ENCODE measurements at regions not wholly inside any gene's neighbourhood (a gene's known extent, or its start where the extent isn't known, plus 50 kb on each side); places are given as distances from the start of the nearest gene placed in this dataset.

GRCh38 chr3:187921391-187922074 lies 176.3 kb upstream of the BCL6 start:
- Histone ChIP-seq H3K9me3 (ENCODE audit: control insufficient read depth, low read length) (no peaks in the 10 kb centered on the region), H3K4me1 (no peaks in the 10 kb centered on the region), H3K79me2 (no peaks in the 10 kb centered on the region), H3K4me2 (ENCODE audit: low read length) (no peak overlapping the region), H3K36me3 (ENCODE audit: control insufficient read depth, insufficient read depth, low read length) (no peaks in the 10 kb centered on the region), H3K27me3 (ENCODE audit: control insufficient read depth, insufficient read depth, low read length) (no peaks in the 10 kb centered on the region), H3K27ac (no peak overlapping the region), H3K4me3 (ENCODE audit: low read depth, low read length) (no peak overlapping the region), H2AFZ (no peak overlapping the region), H3K9ac (no peak overlapping the region)
- TF ChIP-seq, protein P1, sequence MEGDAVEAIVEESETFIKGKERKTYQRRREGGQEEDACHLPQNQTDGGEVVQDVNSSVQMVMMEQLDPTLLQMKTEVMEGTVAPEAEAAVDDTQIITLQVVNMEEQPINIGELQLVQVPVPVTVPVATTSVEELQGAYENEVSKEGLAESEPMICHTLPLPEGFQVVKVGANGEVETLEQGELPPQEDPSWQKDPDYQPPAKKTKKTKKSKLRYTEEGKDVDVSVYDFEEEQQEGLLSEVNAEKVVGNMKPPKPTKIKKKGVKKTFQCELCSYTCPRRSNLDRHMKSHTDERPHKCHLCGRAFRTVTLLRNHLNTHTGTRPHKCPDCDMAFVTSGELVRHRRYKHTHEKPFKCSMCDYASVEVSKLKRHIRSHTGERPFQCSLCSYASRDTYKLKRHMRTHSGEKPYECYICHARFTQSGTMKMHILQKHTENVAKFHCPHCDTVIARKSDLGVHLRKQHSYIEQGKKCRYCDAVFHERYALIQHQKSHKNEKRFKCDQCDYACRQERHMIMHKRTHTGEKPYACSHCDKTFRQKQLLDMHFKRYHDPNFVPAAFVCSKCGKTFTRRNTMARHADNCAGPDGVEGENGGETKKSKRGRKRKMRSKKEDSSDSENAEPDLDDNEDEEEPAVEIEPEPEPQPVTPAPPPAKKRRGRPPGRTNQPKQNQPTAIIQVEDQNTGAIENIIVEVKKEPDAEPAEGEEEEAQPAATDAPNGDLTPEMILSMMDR (IDR thresholded peaks at IDR 0.05), result no peak

DNA sequence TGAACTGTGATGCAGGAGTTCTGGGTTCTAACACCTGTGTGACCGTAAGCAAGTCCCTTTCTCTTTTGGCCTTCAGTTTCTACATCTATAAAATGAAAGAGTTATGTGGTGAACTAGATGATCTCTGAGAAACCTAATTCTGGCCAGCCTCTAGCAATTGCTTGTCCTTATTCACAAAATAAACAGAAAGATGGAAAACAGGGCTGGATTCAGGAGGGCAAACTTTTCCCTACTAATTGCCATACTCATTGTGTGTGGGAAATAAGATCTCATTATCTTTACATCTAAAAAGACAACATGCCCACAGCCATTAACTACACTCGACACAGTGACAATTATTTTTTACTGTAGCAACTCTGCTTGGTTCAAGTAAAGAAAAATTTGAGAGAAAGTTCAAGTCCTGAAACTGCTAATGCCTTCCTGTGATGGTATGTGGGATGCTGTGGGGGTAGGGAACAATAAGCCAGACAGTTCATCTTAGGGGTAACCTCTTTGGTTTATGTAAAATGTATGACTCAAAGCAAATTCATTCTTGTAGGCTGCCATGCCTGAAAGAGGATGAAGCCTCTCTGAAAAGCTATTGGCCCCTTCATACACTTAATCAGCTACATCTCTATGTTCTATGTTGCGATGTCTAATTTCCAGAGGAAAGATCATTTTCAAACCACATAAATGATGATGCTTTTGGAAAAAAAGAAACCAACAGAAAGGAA lies 177.6 kb upstream of the BCL6 start:
- no peak overlapping the region for H2AFZ ChIP-seq
- no peak overlapping the region for H3K4me2 ChIP-seq (ENCODE audit: low read length)
- no peaks in the 10 kb centered on the region for H3K79me2 ChIP-seq
- H3K27me3 ChIP-seq (ENCODE audit: control insufficient read depth, insufficient read depth, low read length), result no peaks in the 10 kb centered on the region
- no peak overlapping the region for H3K9ac ChIP-seq
- no peaks in the 10 kb centered on the region for H3K4me1 ChIP-seq
- H3K4me3 ChIP-seq (ENCODE audit: low read depth, low read length), result no peak overlapping the region
- no peak overlapping the region for H3K27ac ChIP-seq
- H3K36me3 ChIP-seq (ENCODE audit: control insufficient read depth, insufficient read depth, low read length), result no peaks in the 10 kb centered on the region
- TF ChIP-seq, protein P1 (IDR thresholded peaks at IDR 0.05), result no peak
- H3K9me3 ChIP-seq (ENCODE audit: control insufficient read depth, low read length), result no peaks in the 10 kb centered on the region

GRCh38 chr3:187924651-187925050 lies 179.4 kb upstream of the BCL6 start:
- H3K79me2 ChIP-seq, result no peaks in the 10 kb centered on the region
- no peaks in the 10 kb centered on the region for H3K4me1 ChIP-seq
- no peak overlapping the region for H3K9ac ChIP-seq
- TF ChIP-seq, protein P1 (IDR thresholded peaks at IDR 0.05), result no peak
- no peak overlapping the region for H3K4me3 ChIP-seq (ENCODE audit: low read depth, low read length)
- no peak overlapping the region for H3K4me2 ChIP-seq (ENCODE audit: low read length)
- no peak overlapping the region for H2AFZ ChIP-seq
- no peaks in the 10 kb centered on the region for H3K27me3 ChIP-seq (ENCODE audit: control insufficient read depth, insufficient read depth, low read length)
- no peak overlapping the region for H3K27ac ChIP-seq
- no peaks in the 10 kb centered on the region for H3K9me3 ChIP-seq (ENCODE audit: control insufficient read depth, low read length)
- H3K36me3 ChIP-seq (ENCODE audit: control insufficient read depth, insufficient read depth, low read length), result no peaks in the 10 kb centered on the region

- Histone ChIP-seq H2AFZ (no peak overlapping the region), H3K4me2 (ENCODE audit: low read length) (no peak overlapping the region), H3K27ac (no peak overlapping the region), H3K9ac (no peak overlapping the region), H3K36me3 (ENCODE audit: control insufficient read depth, insufficient read depth, low read length) (no peaks in the 10 kb centered on the region), H3K27me3 (ENCODE audit: control insufficient read depth, insufficient read depth, low read length) (no peaks in the 10 kb centered on the region), H3K79me2 (no peaks in the 10 kb centered on the region), H3K4me1 (no peaks in the 10 kb centered on the region), H3K9me3 (ENCODE audit: control insufficient read depth, low read length) (no peaks in the 10 kb centered on the region), H3K4me3 (ENCODE audit: low read depth, low read length) (no peak overlapping the region)
- TF ChIP-seq, protein P1 (IDR thresholded peaks at IDR 0.05), result no peak
These were observed 180.1 kb upstream of the BCL6 start for GRCh38 chr3:187925326-187925725.
